C4-2B (cell line): ENCODE measurements at regions not wholly inside any gene's neighbourhood (a gene's known extent, or its start where the extent isn't known, plus 50 kb on each side); places are given as distances from the start of the nearest gene placed in this dataset.
A peak's percentile ranks its signal among the peaks of the same experiment; 100 is the strongest.
"Not testable (repeated sequence)": the region's sequence is repeated elsewhere in the genome, so short reads cannot be mapped to it uniquely, and the experiment has no call there.

Experiments
- H3K27ac ChIP-seq: fragments of 450-650 bp; 2 replicates; pipeline ENCODE4 v1.5.1; 2017
- ZFX ChIP-seq: fragments of 450-650 bp; IDR thresholded peaks from 2 replicates; pipeline ENCODE4 v1.6.1; 2017
- TF ChIP-seq, protein P1 (sequence below): fragments of 450-650 bp; conservative IDR thresholded peaks from 2 replicates; pipeline ENCODE4 v1.5.1; 2017; ENCODE audit warnings: mild to moderate bottlenecking

DNA sequence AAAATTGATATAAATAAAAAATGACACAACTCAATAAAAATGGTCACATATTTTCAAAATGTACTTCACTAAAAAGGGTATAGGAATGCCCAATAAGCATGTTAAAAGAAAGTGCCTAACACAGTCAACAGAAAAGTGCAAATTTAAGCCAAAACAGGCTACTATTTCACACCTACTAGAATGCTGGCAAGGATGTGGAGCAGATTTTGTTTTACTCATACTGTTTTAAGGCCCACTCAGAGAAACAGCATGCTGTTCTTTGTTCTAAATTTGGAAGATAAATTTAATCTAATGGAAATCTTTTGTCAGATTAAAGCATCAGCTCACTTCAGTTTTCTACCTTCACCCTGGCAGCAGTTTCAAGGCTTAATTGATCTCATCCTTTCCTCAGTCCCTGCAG lies 576.8 kb upstream of the HS3ST1 start:
- no peak overlapping the region for H3K27ac ChIP-seq
- TF ChIP-seq, protein P1, sequence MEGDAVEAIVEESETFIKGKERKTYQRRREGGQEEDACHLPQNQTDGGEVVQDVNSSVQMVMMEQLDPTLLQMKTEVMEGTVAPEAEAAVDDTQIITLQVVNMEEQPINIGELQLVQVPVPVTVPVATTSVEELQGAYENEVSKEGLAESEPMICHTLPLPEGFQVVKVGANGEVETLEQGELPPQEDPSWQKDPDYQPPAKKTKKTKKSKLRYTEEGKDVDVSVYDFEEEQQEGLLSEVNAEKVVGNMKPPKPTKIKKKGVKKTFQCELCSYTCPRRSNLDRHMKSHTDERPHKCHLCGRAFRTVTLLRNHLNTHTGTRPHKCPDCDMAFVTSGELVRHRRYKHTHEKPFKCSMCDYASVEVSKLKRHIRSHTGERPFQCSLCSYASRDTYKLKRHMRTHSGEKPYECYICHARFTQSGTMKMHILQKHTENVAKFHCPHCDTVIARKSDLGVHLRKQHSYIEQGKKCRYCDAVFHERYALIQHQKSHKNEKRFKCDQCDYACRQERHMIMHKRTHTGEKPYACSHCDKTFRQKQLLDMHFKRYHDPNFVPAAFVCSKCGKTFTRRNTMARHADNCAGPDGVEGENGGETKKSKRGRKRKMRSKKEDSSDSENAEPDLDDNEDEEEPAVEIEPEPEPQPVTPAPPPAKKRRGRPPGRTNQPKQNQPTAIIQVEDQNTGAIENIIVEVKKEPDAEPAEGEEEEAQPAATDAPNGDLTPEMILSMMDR: no peak
- TF ChIP-seq ZFX: no peak

DNA sequence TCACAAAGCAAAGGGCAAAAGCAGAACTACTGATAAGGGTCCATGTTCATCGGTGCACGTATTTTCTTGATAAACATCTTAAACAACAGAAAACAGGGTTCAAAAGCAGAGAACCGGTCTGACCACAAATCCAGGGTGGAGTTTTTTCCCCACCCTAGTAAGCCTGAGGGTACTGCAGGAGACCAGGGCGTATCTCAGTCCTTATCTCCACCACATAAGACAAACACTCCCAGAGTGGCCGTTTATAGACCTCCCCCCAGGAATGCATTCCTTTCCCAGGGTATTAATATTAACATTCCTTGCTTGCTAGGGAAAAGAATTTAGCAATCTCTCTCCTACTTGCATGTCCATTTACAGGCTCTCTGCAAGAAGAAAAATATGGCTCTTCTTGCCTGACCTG lies 567.9 kb upstream of the HS3ST1 start:
- H3K27ac ChIP-seq: not testable (repeated sequence)

DNA sequence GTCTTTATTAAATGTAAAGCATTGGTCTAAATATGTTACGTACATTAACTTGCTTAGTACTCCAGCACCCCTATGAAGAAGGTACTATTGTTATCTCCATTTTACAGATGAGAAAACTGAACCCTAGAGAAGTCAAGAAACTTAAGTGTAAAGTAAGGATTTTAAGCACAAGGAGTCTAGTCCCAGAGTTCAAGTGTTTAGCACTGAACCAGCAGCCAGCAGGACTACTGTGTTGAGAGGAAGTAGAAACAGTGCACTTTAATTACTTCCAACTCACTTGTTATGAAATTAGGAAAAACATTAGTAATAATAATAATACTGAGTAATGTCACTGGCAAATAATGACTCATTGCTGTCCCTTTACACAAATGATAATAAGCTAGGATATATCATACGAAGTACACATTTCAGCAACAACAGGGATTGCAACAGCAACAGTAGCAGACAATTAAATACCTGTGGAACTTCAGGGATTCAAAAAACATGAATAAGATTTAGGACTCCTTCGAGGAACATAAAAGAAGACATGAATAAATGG lies 548.1 kb upstream of the HS3ST1 start:
- H3K27ac ChIP-seq: no peak overlapping the region
- TF ChIP-seq, protein P1: no peak
- no peak for TF ChIP-seq ZFX

DNA sequence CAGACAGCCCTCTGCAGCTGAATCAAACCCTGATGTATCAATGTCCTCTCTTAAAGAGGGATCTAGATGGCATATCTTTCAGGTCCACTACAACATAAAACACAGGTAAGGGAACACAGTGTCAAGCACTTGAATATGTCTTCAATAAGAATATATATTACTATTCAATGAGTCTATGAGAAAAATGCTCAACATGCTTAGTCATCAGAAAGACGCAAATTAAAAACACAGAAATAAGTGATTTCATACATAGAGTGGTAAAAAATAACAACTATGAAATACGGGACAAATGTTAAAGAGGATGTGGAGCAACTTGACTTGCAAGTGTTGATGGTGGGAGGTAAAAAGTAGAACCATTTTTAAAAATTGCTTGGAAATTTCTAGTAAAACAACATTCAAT lies 544.6 kb upstream of the HS3ST1 start:
- TF ChIP-seq, protein P1: no peak
- TF ChIP-seq ZFX: no peak
- no peak overlapping the region for H3K27ac ChIP-seq

DNA sequence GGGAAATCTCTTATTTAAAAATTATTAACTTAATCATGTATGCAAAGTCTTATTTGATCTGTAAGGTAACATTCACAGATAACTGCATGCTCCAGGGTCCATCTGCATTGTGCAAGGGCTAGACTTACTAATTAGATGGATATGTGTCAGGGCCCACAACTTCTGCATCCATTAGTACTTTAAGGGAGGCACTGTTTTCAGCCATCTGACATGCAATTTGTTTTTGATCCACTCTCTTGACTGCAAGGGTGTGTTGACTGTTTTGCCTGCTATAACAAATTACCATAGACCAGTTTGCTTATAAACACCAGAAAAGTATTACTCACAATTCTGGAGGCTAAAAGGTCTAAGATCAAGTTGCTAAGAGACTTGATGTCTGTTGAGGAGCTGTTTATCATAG lies 542.1 kb upstream of the HS3ST1 start:
- no peak overlapping the region for H3K27ac ChIP-seq
- TF ChIP-seq ZFX: no peak
- TF ChIP-seq, protein P1: no peak

DNA sequence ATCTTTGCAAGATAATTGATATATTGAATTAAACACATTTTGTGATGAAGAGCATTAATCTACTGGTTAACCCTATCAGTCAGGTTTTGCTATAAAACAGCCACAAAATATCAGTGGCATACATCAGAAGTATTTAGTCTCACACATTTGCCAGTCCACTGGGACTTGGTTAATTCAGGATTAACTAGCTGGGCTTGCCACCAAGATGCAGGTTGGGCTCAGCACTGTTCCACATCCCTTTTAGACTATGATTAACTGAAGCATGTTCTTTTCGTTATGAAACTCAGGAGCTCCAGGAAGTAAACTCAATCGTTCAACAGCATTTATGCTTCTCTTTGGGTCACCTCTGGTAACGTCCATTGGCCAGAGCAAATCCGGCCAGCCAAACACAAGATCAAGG lies 538.1 kb upstream of the HS3ST1 start:
- no peak overlapping the region for H3K27ac ChIP-seq
- TF ChIP-seq, protein P1: no peak
- TF ChIP-seq ZFX: no peak

DNA sequence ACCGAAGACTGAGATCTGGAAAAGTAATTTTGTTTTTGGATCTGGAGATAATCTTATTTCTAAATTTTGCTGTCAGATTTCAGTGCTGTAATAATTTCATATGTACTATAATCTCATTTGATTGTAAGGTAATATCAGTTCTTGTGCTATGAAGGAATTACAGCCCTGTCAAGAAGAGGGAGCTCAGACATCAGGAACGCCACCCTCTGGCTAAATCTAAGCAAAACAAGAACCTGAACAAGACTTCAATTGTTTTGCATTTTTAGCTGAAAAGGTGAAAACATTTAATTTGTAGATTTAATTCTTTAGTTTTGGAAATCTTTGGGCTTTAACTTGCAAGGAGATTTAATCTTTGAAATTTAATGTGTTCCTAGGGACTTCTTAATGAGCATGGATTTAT lies 525.4 kb upstream of the HS3ST1 start:
- TF ChIP-seq ZFX: no peak
- TF ChIP-seq, protein P1: peak; percentile 72
- no peak overlapping the region for H3K27ac ChIP-seq

DNA sequence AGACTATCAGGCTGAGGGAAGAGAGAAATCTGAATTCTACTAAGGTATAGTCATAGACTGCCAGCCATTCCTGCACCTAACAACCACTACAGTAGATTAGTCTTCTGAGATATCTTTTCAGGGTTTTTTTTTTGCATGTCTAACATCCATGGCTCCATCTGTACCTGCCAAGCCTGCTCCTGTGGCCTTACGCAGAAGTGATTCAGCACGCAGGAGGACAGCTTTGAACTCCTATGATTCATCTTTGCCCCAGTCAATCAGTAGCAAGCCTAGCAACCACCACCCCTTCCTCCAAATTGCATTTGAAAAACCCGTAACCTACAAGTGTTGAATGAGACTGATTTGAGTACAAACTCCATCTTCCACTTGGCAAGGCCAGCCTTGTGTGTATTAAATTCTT lies 520.7 kb upstream of the HS3ST1 start:
- TF ChIP-seq ZFX: no peak
- TF ChIP-seq, protein P1: no peak
- no peak overlapping the region for H3K27ac ChIP-seq

DNA sequence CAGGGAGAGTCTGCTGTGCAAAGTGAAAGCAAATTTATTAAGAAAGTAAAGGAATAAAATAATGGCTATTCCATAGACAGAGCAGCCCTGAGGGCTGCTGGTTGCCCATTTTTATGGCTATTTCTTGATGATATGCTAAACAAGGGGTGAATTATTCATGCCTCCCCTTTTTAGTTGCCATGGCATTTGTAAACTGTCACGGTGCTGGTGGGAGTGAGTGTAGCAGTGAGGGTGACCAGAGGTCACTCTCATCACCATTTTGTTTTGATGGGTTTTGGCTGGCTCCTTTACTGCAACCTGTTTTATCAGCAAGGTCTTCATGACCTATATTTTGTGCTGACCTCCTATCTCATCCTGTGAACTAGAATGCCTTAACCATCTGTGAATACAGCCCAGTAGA lies 518.9 kb upstream of the HS3ST1 start:
- H3K27ac ChIP-seq: not testable (repeated sequence)
